ENCODE measurements at regions not wholly inside any gene's neighbourhood (a gene's known extent, or its start where the extent isn't known, plus 50 kb on each side); places are given as distances from the start of the nearest gene placed in this dataset.

GRCh38 chr4:181083757-181084361 lies 1159.3 kb upstream of the TENM3 start:
- H2AFZ ChIP-seq (ENCODE audit: low read length): no peak overlapping the region
- H4K20me1 ChIP-seq (ENCODE audit: insufficient read depth, low read length): no peaks in the 10 kb centered on the region
- H3K36me3 ChIP-seq (ENCODE audit: insufficient read depth, low read length): no peaks in the 10 kb centered on the region
- no peaks in the 10 kb centered on the region for H3K4me1 ChIP-seq (ENCODE audit: insufficient read depth, low read length)
- DNase-seq (ENCODE audit: insufficient read length, low spot score, missing footprints): no peak
- no peaks in the 10 kb centered on the region for H3K79me2 ChIP-seq (ENCODE audit: insufficient read depth, low read length)
- no peak overlapping the region for H3K27ac ChIP-seq (ENCODE audit: low read depth, low read length)
- no peak overlapping the region for H3K4me2 ChIP-seq (ENCODE audit: insufficient read depth, low read length)
- H3K4me3 ChIP-seq (ENCODE audit: insufficient read depth, low read length): no peak overlapping the region
- no peaks in the 10 kb centered on the region for H3K27me3 ChIP-seq (ENCODE audit: insufficient read depth, low read length)
- TF ChIP-seq, protein P1, sequence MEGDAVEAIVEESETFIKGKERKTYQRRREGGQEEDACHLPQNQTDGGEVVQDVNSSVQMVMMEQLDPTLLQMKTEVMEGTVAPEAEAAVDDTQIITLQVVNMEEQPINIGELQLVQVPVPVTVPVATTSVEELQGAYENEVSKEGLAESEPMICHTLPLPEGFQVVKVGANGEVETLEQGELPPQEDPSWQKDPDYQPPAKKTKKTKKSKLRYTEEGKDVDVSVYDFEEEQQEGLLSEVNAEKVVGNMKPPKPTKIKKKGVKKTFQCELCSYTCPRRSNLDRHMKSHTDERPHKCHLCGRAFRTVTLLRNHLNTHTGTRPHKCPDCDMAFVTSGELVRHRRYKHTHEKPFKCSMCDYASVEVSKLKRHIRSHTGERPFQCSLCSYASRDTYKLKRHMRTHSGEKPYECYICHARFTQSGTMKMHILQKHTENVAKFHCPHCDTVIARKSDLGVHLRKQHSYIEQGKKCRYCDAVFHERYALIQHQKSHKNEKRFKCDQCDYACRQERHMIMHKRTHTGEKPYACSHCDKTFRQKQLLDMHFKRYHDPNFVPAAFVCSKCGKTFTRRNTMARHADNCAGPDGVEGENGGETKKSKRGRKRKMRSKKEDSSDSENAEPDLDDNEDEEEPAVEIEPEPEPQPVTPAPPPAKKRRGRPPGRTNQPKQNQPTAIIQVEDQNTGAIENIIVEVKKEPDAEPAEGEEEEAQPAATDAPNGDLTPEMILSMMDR (IDR thresholded peaks at IDR 0.05; ENCODE audit: extremely low read depth, low read depth, low read length): no peak
- H3K9me3 ChIP-seq (ENCODE audit: low read depth, low read length): no peaks in the 10 kb centered on the region

DNA sequence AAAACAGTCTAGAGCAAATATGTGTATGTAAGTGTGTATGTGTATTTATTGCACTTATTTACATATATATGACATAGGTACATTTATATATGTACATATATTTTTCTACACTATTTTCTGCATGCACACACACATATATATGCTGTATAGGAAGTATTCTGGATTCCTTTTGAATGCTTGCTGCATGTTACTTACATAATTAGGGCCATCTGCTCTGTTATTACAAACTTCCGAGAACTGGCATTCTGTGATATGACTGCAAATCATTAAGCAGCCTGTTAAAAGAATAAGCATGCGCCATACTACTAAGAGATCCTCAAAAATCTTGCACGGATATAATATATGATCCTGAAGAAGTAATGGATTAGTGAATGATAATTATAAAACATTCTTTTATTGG lies 1157.6 kb upstream of the TENM3 start:
- Histone ChIP-seq H3K79me2 (ENCODE audit: insufficient read depth, low read length) (no peaks in the 10 kb centered on the region), H3K4me2 (ENCODE audit: insufficient read depth, low read length) (no peak overlapping the region), H3K36me3 (ENCODE audit: insufficient read depth, low read length) (no peaks in the 10 kb centered on the region), H2AFZ (ENCODE audit: low read length) (no peak overlapping the region), H3K9me3 (ENCODE audit: low read depth, low read length) (no peaks in the 10 kb centered on the region), H3K4me3 (ENCODE audit: insufficient read depth, low read length) (no peak overlapping the region), H4K20me1 (ENCODE audit: insufficient read depth, low read length) (no peaks in the 10 kb centered on the region), H3K27me3 (ENCODE audit: insufficient read depth, low read length) (no peaks in the 10 kb centered on the region), H3K27ac (ENCODE audit: low read depth, low read length) (no peak overlapping the region), H3K4me1 (ENCODE audit: insufficient read depth, low read length) (no peaks in the 10 kb centered on the region)
- DNase-seq (ENCODE audit: insufficient read length, low spot score, missing footprints): no peak
- TF ChIP-seq, protein P1 (IDR thresholded peaks at IDR 0.05; ENCODE audit: extremely low read depth, low read depth, low read length): no peak

DNA sequence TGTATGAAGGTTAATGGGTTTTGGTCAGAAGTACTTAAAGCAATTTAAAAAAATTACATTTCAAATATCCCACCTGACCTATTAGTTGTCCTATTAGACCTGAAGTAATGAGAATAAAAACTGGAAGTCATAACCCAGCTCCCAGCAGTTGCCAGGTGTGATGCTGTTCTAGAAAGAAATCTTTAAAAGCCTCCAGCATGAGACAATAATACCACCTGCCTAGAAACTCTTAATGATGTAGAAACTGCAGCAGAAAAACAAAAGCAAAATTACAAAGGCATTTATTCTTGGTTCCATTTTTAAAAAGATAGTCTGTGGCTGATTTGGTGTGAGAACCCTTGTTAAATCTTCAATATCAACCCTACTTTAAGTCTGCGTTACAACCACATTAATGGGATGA lies 1137.7 kb upstream of the TENM3 start:
- TF ChIP-seq, protein P1 (IDR thresholded peaks at IDR 0.05; ENCODE audit: extremely low read depth, low read depth, low read length): no peak
- Histone ChIP-seq H3K27ac (ENCODE audit: low read depth, low read length) (no peak overlapping the region), H2AFZ (ENCODE audit: low read length) (no peak overlapping the region), H3K36me3 (ENCODE audit: insufficient read depth, low read length) (no peaks in the 10 kb centered on the region), H3K27me3 (ENCODE audit: insufficient read depth, low read length) (no peaks in the 10 kb centered on the region), H3K9me3 (ENCODE audit: low read depth, low read length) (no peaks in the 10 kb centered on the region), H4K20me1 (ENCODE audit: insufficient read depth, low read length) (no peaks in the 10 kb centered on the region), H3K79me2 (ENCODE audit: insufficient read depth, low read length) (no peaks in the 10 kb centered on the region), H3K4me3 (ENCODE audit: insufficient read depth, low read length) (no peak overlapping the region), H3K4me1 (ENCODE audit: insufficient read depth, low read length) (no peaks in the 10 kb centered on the region), H3K4me2 (ENCODE audit: insufficient read depth, low read length) (no peak overlapping the region)
- DNase-seq (ENCODE audit: insufficient read length, low spot score, missing footprints): no peak

- H3K4me2 ChIP-seq (ENCODE audit: insufficient read depth, low read length): no peak overlapping the region
- no peaks in the 10 kb centered on the region for H3K9me3 ChIP-seq (ENCODE audit: low read depth, low read length)
- H3K4me3 ChIP-seq (ENCODE audit: insufficient read depth, low read length): no peak overlapping the region
- no peak overlapping the region for H2AFZ ChIP-seq (ENCODE audit: low read length)
- no peaks in the 10 kb centered on the region for H3K27me3 ChIP-seq (ENCODE audit: insufficient read depth, low read length)
- no peak for DNase-seq (ENCODE audit: insufficient read length, low spot score, missing footprints)
- TF ChIP-seq, protein P1 (IDR thresholded peaks at IDR 0.05; ENCODE audit: extremely low read depth, low read depth, low read length): no peak
- H3K4me1 ChIP-seq (ENCODE audit: insufficient read depth, low read length): no peaks in the 10 kb centered on the region
- H3K79me2 ChIP-seq (ENCODE audit: insufficient read depth, low read length): no peaks in the 10 kb centered on the region
- no peak overlapping the region for H3K27ac ChIP-seq (ENCODE audit: low read depth, low read length)
- H3K36me3 ChIP-seq (ENCODE audit: insufficient read depth, low read length): no peaks in the 10 kb centered on the region
- no peaks in the 10 kb centered on the region for H4K20me1 ChIP-seq (ENCODE audit: insufficient read depth, low read length)
Measured at GRCh38 chr4:181106398-181106797, 1136.8 kb upstream of the TENM3 start.
